Endothelial cell of umbilical vein (primary cell): ENCODE measurements at regions not wholly inside any gene's neighbourhood (a gene's known extent, or its start where the extent isn't known, plus 50 kb on each side); places are given as distances from the start of the nearest gene placed in this dataset.

Experiments used
- BruUV-seq: library from RNA; stranded (reverse); fragments of 400-500 nt; replicated peaks from 2 replicates; lab custom pipeline; 2021; lab: Mats Ljungman, UMichigan
- CTCF ChIA-PET: fragments of 300-600, 350-600 bp; sonication (Branson Sonifier 250); formaldehyde crosslinking; loops from one replicate; lab custom pipeline; 2021; ENCODE audit warnings: antibody characterized with exemption, inconsistent platforms; lab: Charles Lee
- POLR2A ChIA-PET: fragments of 300-600, 350-600 bp; sonication (Branson Sonifier 250); formaldehyde crosslinking; loops from one replicate; lab custom pipeline; 2021; ENCODE audit warnings: antibody characterized with exemption, inconsistent platforms; lab: Charles Lee
- DNase-seq: peaks from one replicate; pipeline ENCODE4 v3.0.0-alpha.2; 2011; ENCODE audit warnings: low read depth, low spot score
- FAIRE-seq: peaks from 2 replicates; lab custom pipeline; 2011; peaks lifted over from hg19 to GRCh38; lab: Jason Lieb, UNC
- H2AFZ ChIP-seq: 2 replicates; pipeline ENCODE4 v1.6.0; 2012; ENCODE audit warnings: low read depth, low read length, control low read depth, inconsistent platforms
- H3K27ac ChIP-seq: 2 replicates; pipeline ENCODE4 v1.5.1; 2011; ENCODE audit warnings: low read depth, mild to moderate bottlenecking, control low read depth, low read length, moderate library complexity; ENCODE audit not compliant: insufficient read depth
- H3K27me3 ChIP-seq, 2 experiments: 2 replicates each; pipeline versions ENCODE4 v1.6.0 to v1.6.1; 2011; ENCODE audit warnings: low read length in 2 of 2, mixed read lengths in 1 of 2; ENCODE audit not compliant: control insufficient read depth in 2 of 2, insufficient read depth in 2 of 2
- H3K36me3 ChIP-seq, 2 experiments: 2 replicates in 1 of 2; 3 replicates in 1 of 2; pipeline ENCODE4 v1.5.1; 2011; ENCODE audit warnings: low read length in 2 of 2, mild to moderate bottlenecking in 1 of 2, moderate library complexity in 1 of 2; ENCODE audit not compliant: control insufficient read depth in 2 of 2, insufficient read depth in 2 of 2; ENCODE audit errors: extremely low read depth in 1 of 2
- H3K4me1 ChIP-seq: 3 replicates; pipeline ENCODE4 v1.5.1; 2011; ENCODE audit warnings: mild to moderate bottlenecking, low read length; ENCODE audit not compliant: control insufficient read depth, insufficient read depth; ENCODE audit errors: extremely low read depth
- H3K4me2 ChIP-seq: 2 replicates; pipeline ENCODE4 v1.6.1; 2011; ENCODE audit warnings: low read length, control low read depth, mixed read lengths; ENCODE audit not compliant: insufficient read depth
- H3K4me3 ChIP-seq, 3 experiments: fragments of 200-600 bp in 1 of 3; sonication (generic), shearing (Covaris generic) in 1 of 3; replicated peaks in 1 of 3; 2 replicates each; pipeline ENCODE4 v1.5.1; 2011 to 2016; ENCODE audit warnings: control low read depth in 3 of 3, low read length in 3 of 3, mild to moderate bottlenecking in 2 of 3, inconsistent platforms in 1 of 3, low read depth in 1 of 3, moderate library complexity in 1 of 3; ENCODE audit not compliant: insufficient read depth in 1 of 3
- H3K79me2 ChIP-seq: 2 replicates; pipeline ENCODE4 v1.6.0; 2012; ENCODE audit warnings: low read length, inconsistent platforms; ENCODE audit not compliant: control insufficient read depth, insufficient read depth
- H3K9ac ChIP-seq: replicated peaks from 2 replicates; pipeline ENCODE3; 2011; ENCODE audit warnings: low read length, control low read depth; ENCODE audit not compliant: insufficient read depth; ENCODE audit errors: extremely low read depth
- H3K9me1 ChIP-seq: replicated peaks from 3 replicates; pipeline ENCODE4 v1.6.0; 2011; ENCODE audit warnings: mild to moderate bottlenecking, low read length; ENCODE audit not compliant: control insufficient read depth, insufficient read depth; ENCODE audit errors: extremely low read depth
- H3K9me3 ChIP-seq: replicated peaks from 2 replicates; pipeline ENCODE4 v1.5.1; 2012; ENCODE audit warnings: low read length, inconsistent platforms; ENCODE audit not compliant: control insufficient read depth, insufficient read depth
- H4K20me1 ChIP-seq: replicated peaks from 2 replicates; pipeline ENCODE3; 2011; ENCODE audit warnings: mild to moderate bottlenecking, low read length; ENCODE audit not compliant: control insufficient read depth, insufficient read depth; ENCODE audit errors: extremely low read depth
- EZH2 ChIP-seq: IDR thresholded peaks from 2 replicates; pipeline ENCODE4 v1.6.1; 2012; ENCODE audit warnings: borderline replicate concordance, low read depth, mild to moderate bottlenecking, moderate library complexity, low read length, inconsistent platforms; ENCODE audit not compliant: severe bottlenecking
- FOS ChIP-seq: IDR thresholded peaks from 2 replicates; pipeline ENCODE4 v1.6.1; 2011; ENCODE audit warnings: mild to moderate bottlenecking, low read length, moderate library complexity, borderline replicate concordance; ENCODE audit not compliant: insufficient read depth
- GATA2 ChIP-seq: IDR thresholded peaks from 2 replicates; pipeline ENCODE4 v1.7.0; 2011; ENCODE audit warnings: low read depth, mild to moderate bottlenecking, moderate library complexity, mixed read lengths, low read length; ENCODE audit not compliant: insufficient read length, insufficient read depth
- JUN ChIP-seq: IDR thresholded peaks from 2 replicates; pipeline ENCODE4 v1.6.1; 2011; ENCODE audit warnings: borderline replicate concordance, low read depth; ENCODE audit not compliant: insufficient read length, insufficient read depth
- MAX ChIP-seq: IDR thresholded peaks from 2 replicates; pipeline ENCODE4 v1.6.1; 2011; ENCODE audit not compliant: insufficient read depth, insufficient read length
- POLR2A ChIP-seq: IDR thresholded peaks from 2 replicates; pipeline ENCODE4 v1.6.1; 2012; ENCODE audit warnings: low read depth, mild to moderate bottlenecking, control low read depth, low read length
- POLR2AphosphoS5 ChIP-seq: IDR thresholded peaks from 2 replicates; pipeline ENCODE4 v1.6.1; 2012; ENCODE audit warnings: low read depth, mild to moderate bottlenecking, control low read depth, low read length, moderate library complexity; ENCODE audit not compliant: insufficient read depth
- dilution Hi-C: fragments of 300-500 bp; cut with MboI; formaldehyde crosslinking; loops from one replicate; pipeline ENCODE4 v1.15.0; 2019; ENCODE audit warnings: low sequenced_read_pairs; ENCODE audit not compliant: extremely low pct_ligation_motif_present
- intact Hi-C: fragments of 100-400 bp; cut with micrococcal nuclease; formaldehyde crosslinking; loops from one replicate; pipeline ENCODE4 v1.10.0; 2022
- TF ChIP-seq, protein P1 (sequence below), 2 donors: IDR thresholded peaks; 1 replicate in 1 of 2; 2 replicates in 1 of 2; pipeline ENCODE4 v1.5.1; 2011; ENCODE audit warnings: low read length in 2 of 2, mild to moderate bottlenecking in 2 of 2, moderate library complexity in 2 of 2, control low read depth in 1 of 2, inconsistent platforms in 1 of 2, low read depth in 1 of 2; ENCODE audit not compliant: insufficient read depth in 1 of 2; ENCODE audit errors: extremely low read depth in 1 of 2

DNA sequence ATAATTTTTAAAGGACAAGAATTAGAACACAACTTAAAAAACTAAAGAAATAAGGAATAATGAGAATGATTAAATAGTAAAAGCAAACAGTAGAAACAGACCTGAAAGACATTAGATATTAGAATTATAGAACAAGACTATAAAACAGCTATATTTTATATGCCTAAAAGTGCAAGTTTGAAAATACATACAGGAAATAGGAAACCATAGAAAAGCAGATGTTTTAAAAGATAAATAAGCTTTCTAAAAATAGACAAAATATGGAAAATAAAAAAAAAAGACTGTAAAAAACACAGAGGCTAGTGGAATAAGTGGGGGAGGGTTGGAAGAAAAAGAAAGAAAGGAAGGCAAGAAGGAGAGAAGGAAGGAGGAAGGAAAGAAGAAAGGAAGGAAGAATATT lies 407.3 kb downstream of the IDS start:
- Histone ChIP-seq H3K36me3 (no peaks in the 10 kb centered on the region), H3K9me1 (no peaks in the 10 kb centered on the region), H3K27ac (no peak overlapping the region), H3K27me3 (no peaks in the 10 kb centered on the region), H2AFZ (no peak overlapping the region), H3K79me2 (no peaks in the 10 kb centered on the region), H3K4me2 (no peak overlapping the region), H3K4me3 (no peak overlapping the region), H3K9me3 (no peaks in the 10 kb centered on the region), H3K4me1 (no peaks in the 10 kb centered on the region), H3K9ac (no peak overlapping the region), H4K20me1 (no peaks in the 10 kb centered on the region)
- no TSS peak for BruUV-seq
- no peak for DNase-seq
- intact Hi-C loops: no loop called here
- FAIRE-seq: no peak
- CTCF ChIA-PET: no interaction called here
- POLR2A ChIA-PET: no interaction called here
- dilution Hi-C loops: no loop called here
- TF ChIP-seq GATA2 (no peak), EZH2 (no peak), FOS (no peak), POLR2A (no peak), MAX (no peak), JUN (no peak), POLR2AphosphoS5 (no peak)
- TF ChIP-seq, protein P1, sequence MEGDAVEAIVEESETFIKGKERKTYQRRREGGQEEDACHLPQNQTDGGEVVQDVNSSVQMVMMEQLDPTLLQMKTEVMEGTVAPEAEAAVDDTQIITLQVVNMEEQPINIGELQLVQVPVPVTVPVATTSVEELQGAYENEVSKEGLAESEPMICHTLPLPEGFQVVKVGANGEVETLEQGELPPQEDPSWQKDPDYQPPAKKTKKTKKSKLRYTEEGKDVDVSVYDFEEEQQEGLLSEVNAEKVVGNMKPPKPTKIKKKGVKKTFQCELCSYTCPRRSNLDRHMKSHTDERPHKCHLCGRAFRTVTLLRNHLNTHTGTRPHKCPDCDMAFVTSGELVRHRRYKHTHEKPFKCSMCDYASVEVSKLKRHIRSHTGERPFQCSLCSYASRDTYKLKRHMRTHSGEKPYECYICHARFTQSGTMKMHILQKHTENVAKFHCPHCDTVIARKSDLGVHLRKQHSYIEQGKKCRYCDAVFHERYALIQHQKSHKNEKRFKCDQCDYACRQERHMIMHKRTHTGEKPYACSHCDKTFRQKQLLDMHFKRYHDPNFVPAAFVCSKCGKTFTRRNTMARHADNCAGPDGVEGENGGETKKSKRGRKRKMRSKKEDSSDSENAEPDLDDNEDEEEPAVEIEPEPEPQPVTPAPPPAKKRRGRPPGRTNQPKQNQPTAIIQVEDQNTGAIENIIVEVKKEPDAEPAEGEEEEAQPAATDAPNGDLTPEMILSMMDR (IDR thresholded peaks at IDR 0.05; ENCODE audit: extremely low read depth in 1 of 2, insufficient read depth in 1 of 2, low read depth in 1 of 2, low read length in 2 of 2): no peak
